NCI-H1694 (cell line): ENCODE measurements at regions not wholly inside any gene's neighbourhood (a gene's known extent, or its start where the extent isn't known, plus 50 kb on each side); places are given as distances from the start of the nearest gene placed in this dataset.
"Not testable (repeated sequence)": the region's sequence is repeated elsewhere in the genome, so short reads cannot be mapped to it uniquely, and the experiment has no call there.

ENCODE experiments used
- DNase-seq: peaks from one replicate; lab custom pipeline; 2025; lab: John Stamatoyannopoulos, UW

DNA sequence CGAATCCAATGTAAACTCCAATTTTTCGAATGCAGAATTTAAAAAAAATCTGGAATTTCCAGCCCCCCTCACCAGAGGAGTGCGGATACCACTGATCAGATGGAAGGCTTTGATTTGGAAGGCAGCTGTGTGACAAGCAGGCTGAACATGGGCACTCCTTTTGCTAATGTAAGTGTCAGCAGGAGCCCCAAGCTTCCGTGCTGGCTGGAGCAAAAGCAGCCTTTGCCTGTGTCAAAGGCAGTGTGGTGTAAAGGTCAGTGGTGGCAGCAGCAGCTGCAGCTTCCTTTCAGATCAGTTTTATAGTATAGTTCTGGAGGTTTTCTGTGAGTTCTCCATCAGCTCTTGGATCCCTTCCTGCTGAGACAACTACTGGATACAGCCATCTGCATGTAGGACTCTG lies 259.9 kb downstream of the CTH start:
- no peak for DNase-seq

- DNase-seq, result no peak
Observed at GRCh38 chr1:70672442-70672888, 261.4 kb downstream of the CTH start.

DNA sequence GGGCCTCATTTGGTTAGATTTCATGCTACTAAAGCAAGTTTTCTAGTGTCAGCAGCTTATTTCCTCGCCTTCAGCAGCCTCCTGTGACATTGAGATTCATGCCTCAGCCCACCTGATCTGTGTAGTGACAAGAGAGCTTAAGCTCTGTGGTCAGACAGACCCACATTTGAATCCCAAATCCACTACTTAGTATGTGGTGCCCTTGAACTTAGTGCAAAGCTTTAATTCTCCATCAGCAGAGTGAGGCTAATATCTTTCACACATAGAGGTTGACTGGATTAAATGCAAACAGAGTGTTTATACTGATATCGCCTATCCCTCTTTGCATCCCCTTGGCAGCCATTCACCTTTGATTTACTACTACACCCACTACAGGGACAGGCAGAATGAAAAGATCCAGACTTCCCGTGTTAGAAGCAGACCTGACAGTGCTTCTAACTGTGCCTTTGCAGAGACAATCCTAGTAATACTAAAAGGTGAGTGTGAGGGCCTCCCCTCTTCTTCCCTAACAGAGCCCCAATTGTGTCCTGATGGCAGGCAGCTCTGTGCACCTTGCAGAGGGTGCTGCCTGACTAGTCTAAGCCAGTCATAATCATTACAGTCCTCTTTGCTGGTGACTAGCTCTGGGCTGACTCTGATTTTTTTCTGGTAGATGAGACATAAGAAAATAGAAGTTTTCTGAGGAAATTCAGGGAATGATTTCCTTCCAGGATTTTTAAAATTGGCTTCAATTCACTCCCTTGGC lies 264.0 kb downstream of the CTH start:
- no peak for DNase-seq

DNA sequence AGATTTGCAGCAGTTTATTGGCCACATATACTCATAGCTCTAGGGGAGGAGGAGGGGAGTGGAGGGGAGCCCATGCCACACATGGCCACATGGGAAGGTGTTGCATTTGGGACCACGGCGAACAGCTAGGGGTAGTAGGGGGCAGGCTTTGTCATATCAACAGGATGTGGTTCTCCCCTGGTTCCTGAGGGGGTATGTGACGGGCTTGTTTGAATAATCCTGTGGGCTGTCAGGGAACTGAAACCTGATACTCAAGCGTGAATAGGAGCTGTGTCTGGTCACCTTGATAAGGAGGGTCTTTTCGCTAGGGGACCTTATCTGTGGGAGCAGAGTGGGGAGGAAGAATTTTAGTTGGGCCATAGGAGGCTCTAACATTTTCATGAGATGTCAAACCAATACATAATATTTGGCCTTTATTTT lies 264.7 kb downstream of the CTH start:
- DNase-seq, result no peak

DNA sequence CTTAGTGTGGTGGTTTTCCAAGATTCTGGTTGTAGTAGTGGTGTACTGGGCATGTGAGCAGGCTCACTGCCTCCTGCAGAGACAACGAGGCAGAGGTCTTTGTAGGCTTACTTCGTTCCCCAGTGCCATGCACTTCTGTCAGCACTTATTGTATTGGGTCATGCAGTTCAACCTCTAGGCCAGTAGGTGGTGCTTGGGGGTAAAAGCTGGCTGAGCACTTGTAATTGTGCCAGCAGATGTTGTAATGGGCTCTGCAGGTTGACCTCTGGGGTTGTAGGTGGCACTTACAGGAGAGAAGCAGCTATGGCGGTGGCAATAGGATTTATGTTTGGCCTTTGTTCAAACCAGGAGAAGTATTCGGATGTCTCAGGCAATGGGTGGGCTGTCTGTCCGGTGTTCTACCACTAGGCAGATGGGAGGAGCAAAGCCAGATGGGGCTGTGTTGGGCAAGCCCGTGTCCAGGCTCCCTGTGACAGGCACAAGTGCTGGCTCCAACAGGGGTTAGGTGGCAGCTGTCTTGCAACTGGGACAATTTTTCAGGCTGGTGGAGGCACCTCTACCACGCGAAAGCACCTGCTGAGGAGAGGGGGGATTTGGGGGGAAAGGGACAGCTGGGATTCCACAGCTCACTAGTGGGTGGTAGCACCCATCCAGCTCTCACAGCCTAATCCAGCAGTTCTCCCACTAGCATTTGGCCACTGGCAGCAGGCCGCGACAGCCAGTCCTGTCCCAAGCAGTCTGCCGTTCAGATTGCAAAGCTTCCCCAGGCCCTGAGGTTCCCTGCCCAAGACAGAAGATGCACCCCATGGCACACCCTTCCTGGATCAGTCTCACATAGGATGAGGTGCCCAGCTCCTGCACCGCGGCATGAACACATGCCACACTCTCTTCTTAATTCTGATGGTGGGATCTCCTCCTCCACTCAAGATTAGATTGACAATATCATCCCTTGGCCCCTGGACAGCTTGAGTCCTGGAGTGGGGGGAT lies 274.5 kb downstream of the CTH start:
- peak; percentile 23 for DNase-seq

GRCh38 chr1:70688580-70688979 lies 277.5 kb downstream of the CTH start:
- DNase-seq, result no peak

DNA sequence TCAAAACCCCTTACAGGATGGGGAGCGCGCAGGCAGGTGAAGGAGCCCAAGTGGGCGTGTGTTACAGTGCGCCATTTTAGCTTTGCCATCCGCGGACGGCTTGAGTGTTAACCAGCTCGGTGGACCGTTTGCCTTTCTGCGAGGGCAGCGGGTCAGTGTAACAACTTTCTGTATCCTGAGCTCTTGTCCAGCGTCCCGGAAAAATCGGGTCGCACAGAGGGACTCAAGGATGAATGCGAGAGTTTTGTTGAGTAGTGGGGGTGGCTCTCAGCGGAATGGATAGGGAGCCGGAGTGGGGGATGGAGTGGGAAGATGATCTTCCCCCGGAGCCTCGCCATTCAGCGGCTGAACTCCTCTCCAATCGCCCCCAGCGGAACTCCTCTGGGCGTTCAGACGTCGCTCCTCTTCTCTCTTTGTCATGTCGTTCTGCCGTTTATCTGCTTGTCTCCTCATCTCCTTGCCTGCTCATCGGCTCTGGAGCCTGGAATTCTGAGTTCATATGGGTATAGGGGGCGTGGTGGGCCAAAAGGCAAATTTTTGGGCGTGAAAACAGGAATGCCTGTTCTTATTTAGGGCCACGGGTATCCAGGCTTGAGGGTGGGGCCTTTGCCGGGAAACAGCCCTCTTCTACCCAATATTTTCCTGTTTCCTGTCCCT lies 295.4 kb downstream of the CTH start:
- DNase-seq, result no peak

- no peak for DNase-seq
Observed at GRCh38 chr1:70707214-70707613, 296.1 kb downstream of the CTH start.

- no peak for DNase-seq
Observed at GRCh38 chr1:70714149-70714548, 303.1 kb downstream of the CTH start.

DNA sequence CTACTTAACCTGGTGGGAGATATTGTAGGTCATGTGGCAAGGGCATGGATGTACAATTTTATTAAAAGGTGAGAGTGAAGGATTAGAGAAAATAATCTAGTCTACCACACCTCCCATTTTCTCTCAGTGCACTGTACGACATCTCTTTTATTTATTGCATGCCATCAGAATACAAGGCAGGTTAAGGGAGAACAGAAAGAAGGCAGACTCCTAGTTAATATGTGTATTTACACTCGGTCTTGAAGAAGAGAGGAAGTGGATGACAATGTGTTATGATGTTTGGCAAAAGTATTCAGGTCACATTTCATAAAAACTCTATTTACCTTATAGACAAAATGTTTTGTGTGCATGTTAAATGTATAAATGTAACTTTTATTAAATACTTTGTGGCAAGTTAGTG lies 306.1 kb downstream of the CTH start:
- DNase-seq, result no peak

- no peak for DNase-seq
Observed at GRCh38 chr1:70717656-70718055, 306.6 kb downstream of the CTH start.

- no peak for DNase-seq
Observed at GRCh38 chr1:70718086-70718630, 307.1 kb downstream of the CTH start.

GRCh38 chr1:70719154-70719553 lies 308.1 kb downstream of the CTH start:
- DNase-seq, result no peak

DNA sequence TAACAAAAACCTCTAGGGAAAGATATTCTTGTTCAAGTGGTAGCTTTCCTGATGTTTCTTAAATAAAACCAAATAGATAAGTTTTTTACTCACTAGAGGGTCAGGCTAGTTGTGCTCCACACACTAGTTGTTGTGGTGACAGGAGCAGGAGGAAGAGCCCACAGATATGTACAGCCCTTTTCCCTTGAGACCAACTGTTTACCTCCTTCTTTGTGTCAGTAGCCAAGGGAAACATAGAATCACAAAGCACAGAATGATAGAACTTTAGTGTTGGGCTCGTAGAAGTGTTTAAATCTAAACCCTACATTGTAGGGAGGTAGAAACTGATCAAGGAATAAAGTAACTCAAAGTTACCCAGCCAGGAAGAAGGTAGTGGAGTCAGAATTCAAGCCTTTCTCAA lies 309.0 kb downstream of the CTH start:
- DNase-seq, result no peak

GRCh38 chr1:70720521-70720920 lies 309.5 kb downstream of the CTH start:
- no peak for DNase-seq

GRCh38 chr1:70727886-70728489 lies 316.9 kb downstream of the CTH start:
- no peak for DNase-seq

DNA sequence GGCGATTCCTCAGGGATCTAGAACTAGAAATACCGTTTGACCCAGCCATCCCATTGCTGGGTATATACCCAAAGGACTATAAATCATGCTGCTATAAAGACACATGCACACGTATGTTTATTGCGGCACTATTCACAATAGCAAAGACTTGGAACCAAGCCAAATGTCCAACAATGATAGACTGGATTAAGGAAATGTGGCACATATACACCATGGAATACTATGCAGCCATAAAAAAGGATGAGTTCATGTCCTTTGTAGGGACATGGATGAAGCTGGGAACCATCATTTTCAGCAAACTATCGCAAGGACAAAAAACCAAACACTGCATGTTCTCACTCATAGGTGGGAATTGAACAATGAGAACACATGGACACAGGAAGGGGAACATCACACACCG lies 311.1 kb downstream of the PTGER3 start:
- not testable (repeated sequence) for DNase-seq

- no peak for DNase-seq
Observed at GRCh38 chr1:70737125-70737524, 310.5 kb downstream of the PTGER3 start.

DNA sequence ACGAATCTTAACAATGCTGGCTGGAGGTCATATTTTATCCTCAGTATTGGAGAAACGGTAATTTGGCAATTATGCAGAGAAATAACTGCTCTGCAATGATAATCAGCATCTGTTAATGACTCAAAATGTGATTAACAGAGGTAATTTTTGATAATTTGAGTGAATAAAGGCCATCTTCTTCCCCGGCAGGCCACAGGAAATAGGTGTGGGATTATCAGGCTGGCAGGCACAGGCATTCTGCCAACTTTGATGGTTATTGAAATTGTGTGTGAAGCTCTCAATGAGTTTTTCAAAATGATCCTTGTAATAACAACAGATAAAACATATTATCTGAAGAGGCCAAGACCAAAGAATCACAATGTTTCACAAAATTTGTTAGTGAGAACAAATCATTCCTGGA lies 309.0 kb downstream of the PTGER3 start:
- DNase-seq, result no peak

DNA sequence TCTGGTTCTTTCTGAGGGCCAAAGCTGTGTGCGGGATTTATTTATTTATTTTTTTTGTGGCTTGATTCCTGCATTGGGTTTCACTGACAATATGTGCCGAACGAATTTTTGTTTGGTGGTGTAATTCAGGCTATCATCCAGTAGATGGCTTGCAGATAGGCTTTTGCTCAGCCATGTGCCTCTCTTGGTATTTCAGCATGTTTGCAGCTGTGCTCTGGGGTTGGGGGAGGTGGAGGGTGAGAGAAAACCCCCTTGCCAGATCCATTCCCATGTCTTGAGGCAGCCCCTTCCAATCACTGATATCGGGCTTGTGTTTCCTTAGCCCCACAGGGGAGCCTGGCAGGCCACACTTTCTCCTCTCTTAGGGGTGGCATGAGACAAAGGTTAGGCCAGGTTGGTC lies 302.4 kb downstream of the PTGER3 start:
- peak; percentile 4 for DNase-seq

DNA sequence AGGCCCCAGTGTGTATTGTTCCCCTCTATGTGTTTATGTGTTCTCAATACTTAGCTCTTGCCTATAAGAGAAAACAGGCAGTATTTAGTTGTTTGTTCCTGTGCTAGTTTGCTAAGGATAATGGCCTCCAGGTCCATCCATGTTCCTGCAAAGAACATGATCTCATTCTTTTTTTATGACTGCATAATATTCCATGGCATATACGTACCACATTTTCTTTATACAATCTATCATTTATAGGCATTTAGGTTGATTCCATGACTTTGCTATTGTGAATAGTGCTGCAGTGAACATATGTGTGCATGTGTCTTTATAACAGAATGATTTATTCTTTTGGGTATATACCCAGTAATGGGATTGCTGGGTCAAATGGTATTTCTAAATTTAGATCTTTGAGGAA lies 301.6 kb downstream of the PTGER3 start:
- DNase-seq, result not testable (repeated sequence)

- DNase-seq, result not testable (repeated sequence)
Observed at GRCh38 chr1:70747123-70747522, 300.5 kb downstream of the PTGER3 start.
